ENCODE measurements at regions not wholly inside any gene's neighbourhood (a gene's known extent, or its start where the extent isn't known, plus 50 kb on each side); places are given as distances from the start of the nearest gene placed in this dataset.

DNA sequence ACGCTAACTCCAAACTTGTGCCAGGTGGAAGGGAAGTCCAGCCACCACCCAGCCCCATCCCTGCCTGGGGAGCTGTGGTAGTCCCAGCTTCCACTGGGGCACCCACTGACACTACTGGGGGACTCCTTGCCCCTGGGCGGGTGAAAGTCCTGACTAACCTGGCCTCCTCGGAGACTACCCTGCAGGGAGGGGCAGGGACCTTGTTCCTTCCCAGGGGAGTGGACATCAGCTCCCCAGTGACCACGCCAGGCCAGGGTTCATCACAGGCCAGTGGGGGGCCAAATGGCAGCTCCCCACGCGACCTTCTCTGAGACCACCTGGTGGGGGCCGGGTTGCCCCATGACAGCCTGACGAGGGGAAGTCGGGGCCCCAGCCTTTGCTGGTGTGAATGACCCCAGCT, 420.0 kb upstream of the SALL3 start:
- TF ChIP-seq, protein P1, sequence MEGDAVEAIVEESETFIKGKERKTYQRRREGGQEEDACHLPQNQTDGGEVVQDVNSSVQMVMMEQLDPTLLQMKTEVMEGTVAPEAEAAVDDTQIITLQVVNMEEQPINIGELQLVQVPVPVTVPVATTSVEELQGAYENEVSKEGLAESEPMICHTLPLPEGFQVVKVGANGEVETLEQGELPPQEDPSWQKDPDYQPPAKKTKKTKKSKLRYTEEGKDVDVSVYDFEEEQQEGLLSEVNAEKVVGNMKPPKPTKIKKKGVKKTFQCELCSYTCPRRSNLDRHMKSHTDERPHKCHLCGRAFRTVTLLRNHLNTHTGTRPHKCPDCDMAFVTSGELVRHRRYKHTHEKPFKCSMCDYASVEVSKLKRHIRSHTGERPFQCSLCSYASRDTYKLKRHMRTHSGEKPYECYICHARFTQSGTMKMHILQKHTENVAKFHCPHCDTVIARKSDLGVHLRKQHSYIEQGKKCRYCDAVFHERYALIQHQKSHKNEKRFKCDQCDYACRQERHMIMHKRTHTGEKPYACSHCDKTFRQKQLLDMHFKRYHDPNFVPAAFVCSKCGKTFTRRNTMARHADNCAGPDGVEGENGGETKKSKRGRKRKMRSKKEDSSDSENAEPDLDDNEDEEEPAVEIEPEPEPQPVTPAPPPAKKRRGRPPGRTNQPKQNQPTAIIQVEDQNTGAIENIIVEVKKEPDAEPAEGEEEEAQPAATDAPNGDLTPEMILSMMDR (IDR thresholded peaks at IDR 0.05), result no peak
- TF ChIP-seq POLR2A (IDR thresholded peaks at IDR 0.05), result no peak
